Fibroblast of skin of back (primary cell): ENCODE measurements at regions not wholly inside any gene's neighbourhood (a gene's known extent, or its start where the extent isn't known, plus 50 kb on each side); places are given as distances from the start of the nearest gene placed in this dataset.

Source experiments
- DNase-seq: peaks from one replicate; pipeline ENCODE4 v3.0.0-alpha.2; 2013

GRCh38 chr13:50365408-50366391 is 350.5 kb downstream of the KCNRG start:
- DNase-seq, result peak; percentile 36

DNA sequence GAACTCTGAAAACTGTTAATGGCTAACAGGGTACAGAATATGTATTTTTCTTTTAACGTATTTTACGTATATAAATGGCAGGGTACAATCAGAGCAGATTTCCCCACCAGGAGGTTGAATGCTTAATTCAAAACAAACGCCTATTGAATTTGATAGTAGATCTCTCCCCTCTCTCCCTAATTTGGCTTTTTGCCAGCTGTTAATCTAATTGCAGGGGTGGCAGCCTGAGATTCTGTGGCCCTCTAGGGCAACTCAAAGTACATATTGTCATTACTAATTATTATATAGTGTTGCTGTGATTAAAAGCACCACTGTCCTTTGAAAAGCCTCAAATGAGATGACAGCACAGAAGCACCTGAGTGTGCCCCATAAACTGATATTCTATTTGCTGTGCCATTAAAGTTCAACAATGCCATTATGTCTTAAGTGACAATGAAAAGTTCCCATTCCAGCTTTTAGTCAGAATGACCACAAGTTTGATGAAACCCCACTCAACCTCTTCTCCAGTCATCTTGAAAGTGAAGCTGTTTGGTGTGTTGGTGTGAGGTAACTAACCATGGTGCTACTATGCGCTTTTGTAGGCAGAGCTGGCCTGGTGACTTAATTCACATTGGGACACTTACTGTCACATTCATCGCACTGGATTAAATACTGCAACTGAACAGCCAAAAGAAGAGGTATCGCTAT is 351.4 kb downstream of the KCNRG start:
- no peak for DNase-seq

GRCh38 chr13:50369646-50370045 is 354.4 kb downstream of the KCNRG start:
- no peak for DNase-seq

- DNase-seq, result no peak
Measured at GRCh38 chr13:50370303-50370950, 355.2 kb downstream of the KCNRG start.

DNA sequence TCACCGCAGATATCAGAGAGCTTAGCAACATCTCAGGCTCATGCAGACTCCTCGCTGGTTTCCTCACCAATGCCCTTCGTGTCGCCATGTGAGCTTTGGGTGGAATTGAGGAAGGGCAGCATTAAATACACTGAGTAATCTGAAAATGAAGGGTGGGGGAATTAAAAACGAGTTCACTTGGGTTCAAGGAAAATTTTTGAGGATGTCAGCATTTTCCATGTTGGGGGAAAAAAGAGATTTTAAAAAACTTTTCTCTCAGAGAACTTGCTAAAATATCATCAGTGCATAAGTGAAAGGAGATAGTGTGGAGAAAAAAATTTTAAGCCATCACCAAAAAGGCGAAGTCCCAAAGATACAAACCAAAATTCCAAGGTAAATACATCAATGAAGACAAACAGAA is 359.3 kb downstream of the KCNRG start:
- no peak for DNase-seq

DNA sequence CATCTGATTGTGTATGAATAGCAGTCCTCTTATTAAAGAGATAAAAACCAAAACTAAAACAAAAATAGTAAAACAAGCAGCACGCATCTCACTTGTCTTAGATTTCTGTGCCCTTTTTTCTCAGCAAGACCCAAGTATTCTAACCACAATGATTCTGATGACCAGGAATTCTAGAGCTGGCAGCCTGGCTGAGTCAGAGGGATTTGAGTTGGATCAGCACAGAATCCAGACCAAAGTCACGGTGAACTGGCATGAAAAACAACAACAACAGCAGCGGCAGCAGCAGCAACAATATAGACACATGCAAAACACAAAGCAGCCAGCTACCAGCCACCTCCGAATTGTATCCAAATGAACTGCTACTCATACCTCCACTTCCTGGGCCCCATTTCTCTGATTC is 360.5 kb downstream of the KCNRG start:
- peak; percentile 85 for DNase-seq

DNA sequence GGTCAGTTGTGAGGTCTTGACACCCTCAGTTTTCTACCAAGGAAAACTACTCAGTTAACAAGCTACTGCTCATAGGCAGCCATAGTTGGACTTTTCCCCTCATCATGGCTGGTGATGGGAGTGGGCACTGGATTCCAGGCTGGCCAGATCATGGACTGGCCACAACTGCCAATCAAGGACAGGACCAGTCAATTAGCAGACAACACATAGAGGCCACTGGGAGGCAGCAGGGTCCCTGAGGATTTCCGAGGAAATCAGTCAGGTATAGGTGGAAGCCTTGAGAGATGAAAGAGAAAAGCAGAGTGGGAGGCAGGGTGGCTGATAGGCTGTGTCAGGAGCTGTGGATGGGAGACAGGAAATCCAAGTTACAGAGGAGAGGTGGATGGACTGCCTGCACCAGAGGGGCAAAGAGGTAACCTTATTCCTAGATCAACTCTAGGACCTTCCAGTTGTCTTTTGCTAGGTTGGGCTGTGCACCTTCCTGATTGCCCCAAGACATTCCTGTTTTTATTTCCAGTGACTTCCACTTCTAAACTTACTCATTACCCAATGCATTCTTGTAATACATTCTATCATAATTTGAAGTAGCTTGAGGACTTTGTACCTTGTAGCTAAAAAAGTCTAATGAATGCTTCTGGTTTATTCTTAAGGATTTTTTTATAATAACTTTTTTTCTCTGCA is 361.8 kb downstream of the KCNRG start:
- DNase-seq, result no peak

DNA sequence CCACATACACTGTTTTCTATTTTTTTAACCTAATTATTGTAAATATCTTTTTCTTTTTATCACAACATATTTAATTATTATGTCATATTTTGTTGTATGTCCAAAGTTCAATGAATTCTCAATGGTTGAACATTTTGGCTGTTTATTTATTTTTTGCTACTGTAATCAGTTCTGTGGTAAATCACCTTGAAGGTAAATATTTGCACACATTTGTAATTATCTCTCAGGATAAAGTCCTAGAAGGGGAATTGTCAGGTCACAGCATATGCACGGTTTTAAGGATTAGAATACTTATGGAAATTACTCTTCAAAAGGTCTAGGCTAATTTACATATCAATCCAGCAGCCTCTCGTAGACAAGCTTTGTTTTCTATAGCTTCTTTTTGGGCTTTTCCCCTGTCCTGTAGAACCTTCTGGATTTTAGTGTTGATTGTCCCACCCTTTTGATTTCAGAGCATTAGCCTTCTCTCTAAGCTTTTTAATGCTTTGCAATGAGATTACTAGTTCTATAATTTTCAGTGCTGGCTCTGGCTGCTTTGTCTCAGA is 362.6 kb downstream of the KCNRG start:
- DNase-seq, result no peak

DNA sequence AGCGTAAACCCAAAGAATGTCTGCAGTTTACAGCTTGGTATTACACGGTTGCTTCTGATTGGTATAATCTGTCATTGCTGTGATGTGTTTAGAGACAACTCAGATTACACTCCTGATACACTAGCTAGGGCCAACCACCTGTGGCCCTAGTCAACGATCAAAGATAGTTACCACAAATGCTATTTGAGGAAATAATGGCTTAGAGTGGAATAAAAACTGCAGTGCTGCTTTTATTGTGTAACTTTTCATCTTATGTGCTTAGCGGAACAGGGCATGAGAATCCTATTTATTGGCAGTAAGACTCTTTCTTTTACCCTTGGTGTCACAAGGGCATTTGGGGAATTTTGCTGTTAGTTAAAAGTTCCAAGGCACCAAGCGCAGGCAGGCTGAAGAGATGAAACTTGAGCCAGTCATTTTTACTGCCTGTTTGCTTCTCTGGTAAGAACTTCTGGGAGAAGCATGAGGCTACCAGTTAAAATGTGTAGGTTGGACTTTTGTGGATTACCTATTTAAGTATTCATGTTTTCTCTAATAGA is 363.3 kb downstream of the KCNRG start:
- DNase-seq, result no peak

GRCh38 chr13:50379584-50379983 is 364.3 kb downstream of the KCNRG start:
- DNase-seq, result no peak

- no peak for DNase-seq
Measured at GRCh38 chr13:50380905-50381304, 365.7 kb downstream of the KCNRG start.

DNA sequence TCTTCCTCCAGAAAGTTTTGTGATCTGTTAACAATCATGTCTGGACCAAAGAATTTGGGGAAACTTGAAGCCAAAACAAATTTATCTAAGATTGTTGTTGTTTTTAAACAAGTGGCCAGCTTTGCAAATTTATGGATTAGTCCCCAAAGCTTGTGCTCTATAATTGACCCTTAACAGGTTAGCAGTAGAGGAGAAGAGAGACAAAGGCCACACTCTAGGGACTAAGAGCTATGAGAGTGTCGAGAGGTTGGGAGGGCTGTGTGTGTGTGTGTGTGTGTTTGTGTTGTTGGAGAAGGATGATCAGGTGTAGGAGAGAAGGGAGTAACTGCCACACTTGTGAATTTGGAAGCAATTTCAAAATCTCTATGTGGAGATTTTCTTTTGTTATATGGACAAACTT is 367.3 kb downstream of the KCNRG start:
- DNase-seq, result no peak

DNA sequence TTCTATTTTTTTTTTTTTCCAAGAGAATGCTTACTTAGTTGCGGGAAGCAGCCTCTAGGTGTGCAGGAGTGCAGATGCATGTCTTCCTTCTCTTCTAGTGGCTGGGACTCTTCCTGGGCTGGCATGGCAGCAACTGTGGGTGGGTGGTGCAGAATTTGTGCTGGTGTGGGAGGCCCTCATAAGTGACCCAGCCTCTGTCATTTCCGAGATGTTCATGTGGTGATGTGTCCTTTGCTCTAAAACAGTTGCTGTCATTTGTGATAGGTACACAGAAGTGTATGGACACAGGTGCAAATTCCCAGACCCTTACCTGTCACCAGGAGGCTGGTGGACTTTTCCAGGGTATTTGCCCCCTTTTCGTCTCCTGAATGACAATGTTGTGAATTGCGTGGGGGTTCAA is 367.7 kb downstream of the KCNRG start:
- no peak for DNase-seq

DNA sequence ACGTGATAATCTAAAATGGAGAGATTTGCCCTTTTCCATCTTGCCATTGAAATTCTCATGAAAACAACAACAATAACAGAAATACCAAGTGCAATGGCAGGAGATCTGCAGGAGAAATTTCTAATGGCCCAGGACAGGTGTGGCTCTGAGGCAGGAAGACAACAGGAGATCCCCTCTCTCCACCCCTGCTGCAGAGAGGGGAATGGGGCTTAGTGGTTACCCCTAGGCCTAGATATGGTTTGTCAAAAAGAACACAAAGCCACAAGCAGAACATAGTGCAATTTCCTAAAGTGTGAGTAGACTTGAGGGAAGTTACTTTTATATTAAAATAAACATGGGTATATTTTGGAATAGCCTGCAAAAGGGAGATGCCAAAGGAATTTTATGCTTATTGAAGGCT is 369.5 kb downstream of the KCNRG start:
- DNase-seq, result no peak

GRCh38 chr13:50386541-50387050 is 371.4 kb downstream of the KCNRG start:
- DNase-seq, result peak; percentile 55

DNA sequence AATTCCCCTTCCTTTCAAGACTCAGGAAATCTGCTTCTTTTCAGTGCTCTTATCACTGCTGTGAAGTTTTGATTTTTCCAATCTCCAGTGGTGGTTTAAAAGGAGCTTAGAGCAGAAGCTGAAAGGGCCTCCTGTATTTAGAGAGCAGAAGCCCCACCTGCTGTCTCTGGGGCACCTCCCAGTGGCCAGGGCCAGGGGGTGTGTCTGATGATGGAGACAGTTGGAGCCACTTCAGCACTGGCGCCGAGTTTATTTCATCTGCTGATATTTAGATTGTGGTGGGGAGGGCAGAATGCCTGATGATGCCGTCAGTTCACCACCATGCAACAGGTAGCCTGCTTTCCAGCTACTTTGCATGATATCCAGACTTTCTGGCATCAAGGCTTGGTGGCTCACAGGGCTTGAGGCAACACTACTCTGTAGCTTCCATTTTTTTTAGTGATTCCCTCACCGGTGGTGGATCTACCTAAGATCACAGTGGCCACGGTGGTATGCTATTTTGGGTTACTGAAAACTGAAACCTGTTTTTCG is 371.9 kb downstream of the KCNRG start:
- no peak for DNase-seq

GRCh38 chr13:50388481-50388880 is 373.2 kb downstream of the KCNRG start:
- DNase-seq, result no peak

- DNase-seq, result no peak
Measured at GRCh38 chr13:50389726-50390125, 374.5 kb downstream of the KCNRG start.

- no peak for DNase-seq
Measured at GRCh38 chr13:50390503-50391248, 375.4 kb downstream of the KCNRG start.

DNA sequence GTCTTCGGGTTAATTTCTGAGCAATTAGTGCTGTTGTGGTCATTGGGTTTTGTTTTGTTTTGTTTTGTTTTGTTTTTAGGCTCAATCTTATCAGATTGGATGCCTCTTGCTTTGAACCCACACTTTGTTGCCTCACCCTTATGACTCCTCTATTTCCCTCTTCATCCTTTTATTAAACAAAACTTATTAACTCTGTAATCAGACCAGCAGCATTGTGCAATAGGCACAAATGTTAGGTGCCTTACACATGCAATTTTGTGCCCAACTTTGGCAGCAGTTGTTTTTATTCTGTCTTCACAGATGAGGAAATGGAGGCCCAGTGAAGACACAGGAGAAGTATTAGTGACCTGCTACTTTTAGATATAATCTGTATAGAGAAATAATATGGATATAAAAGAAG is 377.7 kb downstream of the KCNRG start:
- no peak for DNase-seq

DNA sequence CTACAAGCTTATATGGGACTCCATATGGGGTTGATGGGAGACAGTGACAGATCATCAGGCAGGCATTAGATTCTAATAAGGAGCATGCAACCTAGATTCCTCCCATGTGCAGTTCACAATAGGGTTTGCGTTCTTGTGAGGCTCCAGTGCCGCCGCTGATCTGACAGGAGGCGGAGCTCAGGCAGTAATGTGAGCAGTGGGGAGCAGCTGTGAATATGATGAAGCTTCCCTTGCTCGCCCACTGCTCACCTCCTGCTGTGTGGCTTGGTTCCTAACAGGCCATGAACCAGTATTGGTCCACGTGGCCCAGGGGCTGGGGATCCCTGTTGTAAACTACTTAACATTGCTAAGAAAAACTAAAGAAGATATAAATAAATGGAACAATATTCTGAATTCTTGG is 378.4 kb downstream of the KCNRG start:
- peak; percentile 34 for DNase-seq
